T follicular helper cell (primary cell): ENCODE measurements at regions not wholly inside any gene's neighbourhood (a gene's known extent, or its start where the extent isn't known, plus 50 kb on each side); places are given as distances from the start of the nearest gene placed in this dataset.
"Not testable (repeated sequence)": the region's sequence is repeated elsewhere in the genome, so short reads cannot be mapped to it uniquely, and the experiment has no call there.

Source experiments
- DNase-seq: peaks from one replicate; pipeline ENCODE4 v3.0.0-alpha.2; 2020; ENCODE audit warnings: low read depth

DNA sequence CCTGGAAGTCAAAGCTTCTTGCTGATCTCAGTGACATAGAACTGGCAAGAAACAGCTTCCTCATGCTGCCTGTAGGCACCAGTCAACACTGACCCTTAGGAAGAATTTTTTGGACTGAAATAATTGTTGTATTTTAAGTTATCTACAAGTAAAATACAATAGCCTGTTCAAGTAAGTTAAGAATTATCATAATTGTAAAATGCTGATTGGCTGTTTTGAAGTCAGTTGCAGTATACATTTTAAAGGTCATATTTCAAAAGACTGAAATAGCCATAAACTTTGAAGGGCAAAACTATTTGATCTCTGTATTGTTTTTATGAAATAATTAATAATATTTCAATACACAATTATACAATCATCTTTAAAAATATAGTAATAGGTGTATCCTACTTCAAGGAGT, 794.9 kb downstream of the MAT2B start:
- no peak for DNase-seq

DNA sequence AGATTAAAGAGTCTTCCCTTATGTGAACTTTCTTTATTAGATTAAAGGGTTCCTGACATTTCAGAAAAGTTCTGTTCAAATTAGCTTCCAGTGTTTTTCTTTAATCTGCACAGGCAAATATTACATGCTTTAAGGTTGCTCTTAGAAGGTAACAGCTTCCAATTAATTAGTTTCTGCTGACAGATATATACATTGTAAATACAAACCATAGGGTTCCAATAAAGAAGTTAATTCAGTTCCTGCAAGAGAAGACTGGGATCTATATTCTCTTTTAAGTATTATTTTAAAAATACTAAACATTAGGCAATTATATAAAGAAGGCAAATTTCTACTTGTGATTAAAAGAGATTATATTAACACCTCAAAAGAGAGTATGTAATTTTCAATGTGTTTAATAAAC, 795.7 kb downstream of the MAT2B start:
- no peak for DNase-seq

DNA sequence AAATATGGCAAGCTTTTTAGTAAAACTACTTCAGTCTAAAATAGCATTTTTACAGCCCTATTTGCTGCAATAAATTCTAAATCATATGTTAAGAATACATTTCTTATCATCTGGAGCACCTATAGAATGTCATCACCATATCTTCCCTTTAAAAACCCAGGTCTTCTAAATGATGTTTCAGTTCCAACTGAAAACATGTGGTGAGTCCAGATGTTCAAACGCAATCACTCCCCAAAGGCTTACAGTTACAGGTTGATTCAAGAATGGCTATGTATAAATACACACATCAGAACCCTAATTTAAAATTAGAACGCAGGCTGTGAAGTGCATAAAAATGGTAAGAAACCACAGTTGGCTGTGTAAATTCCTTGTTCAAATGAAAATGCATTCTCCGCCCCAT, 796.3 kb downstream of the MAT2B start:
- no peak for DNase-seq

DNA sequence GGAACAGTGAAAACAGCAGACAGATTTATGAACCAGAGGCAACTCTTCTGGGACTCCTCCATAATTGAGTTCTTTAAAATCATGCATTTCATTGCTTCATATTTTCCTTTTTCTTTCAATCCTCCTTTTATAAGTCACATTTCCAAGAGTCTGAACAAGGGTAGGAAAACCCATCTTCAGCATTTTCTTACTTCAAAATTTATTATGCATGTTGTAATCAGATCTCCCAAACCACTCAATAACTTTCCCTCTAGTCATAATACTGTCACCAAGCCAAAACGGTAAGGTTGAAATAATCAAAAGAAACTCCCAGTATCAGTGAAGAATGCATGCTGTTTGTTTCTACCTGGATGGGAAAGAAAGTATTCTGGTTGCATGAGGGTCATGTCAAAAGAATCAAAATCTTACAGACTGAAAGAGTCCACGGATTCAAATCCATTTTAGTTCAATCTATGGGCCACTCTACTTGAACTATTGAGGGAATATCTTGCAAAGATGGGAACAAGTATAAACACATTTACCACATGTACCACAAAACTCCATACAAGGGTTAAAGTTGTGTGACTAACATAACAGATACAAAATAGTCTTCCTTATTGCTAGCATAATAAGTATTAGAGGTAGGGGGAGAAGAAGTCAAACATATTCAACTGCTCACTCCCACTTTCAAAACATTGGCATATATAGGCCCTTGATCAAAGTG, 797.3 kb downstream of the MAT2B start:
- DNase-seq: no peak

DNA sequence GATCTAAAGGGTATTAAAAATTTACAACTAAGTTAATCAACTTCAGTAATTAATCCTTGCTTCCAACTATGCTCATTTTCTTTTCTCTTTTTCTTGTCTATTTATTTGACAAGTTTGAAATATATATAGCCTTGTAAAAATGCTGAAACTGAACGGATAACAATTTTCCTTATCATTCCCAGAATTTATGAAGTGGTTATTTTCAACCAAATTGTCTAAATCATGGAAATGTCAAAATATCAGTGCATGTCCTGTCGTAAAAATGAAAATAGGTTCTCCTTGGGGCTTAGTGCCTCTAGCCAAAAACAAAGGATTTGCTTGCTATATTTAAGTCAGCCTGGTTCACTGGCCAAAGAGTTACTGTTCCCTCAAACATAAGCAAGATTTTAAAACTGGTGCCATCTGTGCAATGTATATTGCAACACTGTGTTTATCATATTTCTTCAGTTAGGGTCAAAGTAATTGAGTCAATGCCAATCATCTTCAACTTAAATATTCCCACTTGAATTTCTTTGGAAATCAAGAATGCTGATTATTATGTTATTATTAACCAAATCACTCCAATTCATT, 798.3 kb downstream of the MAT2B start:
- no peak for DNase-seq

DNA sequence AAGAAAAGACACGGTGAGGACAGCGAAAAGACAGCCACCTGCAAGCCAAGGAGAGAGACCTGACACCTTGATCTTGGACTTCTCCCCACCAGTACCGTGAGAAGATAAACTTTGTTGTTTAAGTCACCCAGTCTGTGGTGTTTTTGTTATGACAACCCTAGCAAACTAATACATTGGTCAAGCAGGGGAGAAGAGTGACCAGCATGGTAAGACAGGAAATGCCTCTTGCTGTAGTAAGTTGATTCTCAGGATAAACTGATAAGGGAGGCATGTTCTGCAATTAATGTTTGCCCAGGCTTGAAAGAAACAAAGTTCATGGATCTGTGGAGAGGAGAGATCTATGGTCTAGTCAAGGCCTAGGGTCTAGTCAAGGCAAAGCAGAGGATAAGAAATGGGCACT, 801.2 kb downstream of the MAT2B start:
- DNase-seq: no peak

DNA sequence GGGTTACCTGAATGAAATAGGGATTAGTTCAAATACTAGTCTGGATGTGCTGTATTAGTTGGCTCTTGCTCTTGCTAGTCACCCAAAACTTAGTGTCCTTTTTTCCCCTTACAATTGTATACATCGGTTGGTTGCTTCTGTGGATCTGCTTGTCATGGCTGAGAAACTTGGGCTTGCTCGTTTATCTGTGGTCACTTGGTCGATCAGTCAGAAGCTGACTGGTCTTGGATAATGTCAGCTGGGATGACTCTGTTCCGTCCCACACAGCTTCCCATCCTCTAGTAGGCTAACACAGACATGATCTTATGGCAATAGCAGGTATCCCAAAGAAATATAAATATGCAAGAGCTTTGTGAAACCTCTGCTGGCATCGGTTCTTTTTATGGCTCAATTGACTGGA, 807.4 kb downstream of the MAT2B start:
- no peak for DNase-seq

DNA sequence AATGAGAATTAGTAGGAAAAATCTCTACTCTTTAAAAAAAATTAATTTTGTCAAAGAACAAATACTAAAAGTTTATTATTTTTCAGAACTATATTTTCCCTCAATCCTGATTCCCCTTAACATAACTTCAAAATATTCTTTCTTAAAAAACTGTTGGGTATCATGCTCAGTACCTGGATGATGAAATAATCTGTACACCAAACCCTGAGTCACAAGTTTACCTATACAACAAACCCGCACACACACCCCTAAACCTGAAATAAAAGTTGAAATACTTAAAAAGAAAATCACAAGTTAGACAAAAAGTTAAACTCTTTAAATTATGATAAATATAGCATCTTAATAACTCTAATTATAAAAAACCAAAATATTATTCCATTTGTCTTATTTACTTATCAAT, 812.3 kb downstream of the MAT2B start:
- no peak for DNase-seq

DNA sequence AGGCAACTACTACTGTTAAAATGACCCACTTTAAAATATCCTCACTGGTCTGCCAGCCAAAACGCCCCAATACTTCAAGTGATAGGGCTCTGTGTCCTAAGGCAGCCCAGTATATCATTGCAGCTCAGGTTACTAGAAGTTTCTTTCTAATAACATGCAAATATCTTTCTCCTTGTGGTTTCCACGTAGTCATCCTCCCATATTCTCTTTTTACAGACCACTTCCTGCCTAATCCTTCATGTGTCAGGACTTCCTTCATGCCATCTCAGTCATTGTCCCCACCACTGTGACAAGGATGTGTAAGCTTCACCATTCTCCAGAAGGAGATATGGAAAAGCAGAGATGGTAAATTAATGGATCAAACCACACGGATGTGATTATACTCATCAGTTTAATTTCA, 813.7 kb downstream of the MAT2B start:
- no peak for DNase-seq

DNA sequence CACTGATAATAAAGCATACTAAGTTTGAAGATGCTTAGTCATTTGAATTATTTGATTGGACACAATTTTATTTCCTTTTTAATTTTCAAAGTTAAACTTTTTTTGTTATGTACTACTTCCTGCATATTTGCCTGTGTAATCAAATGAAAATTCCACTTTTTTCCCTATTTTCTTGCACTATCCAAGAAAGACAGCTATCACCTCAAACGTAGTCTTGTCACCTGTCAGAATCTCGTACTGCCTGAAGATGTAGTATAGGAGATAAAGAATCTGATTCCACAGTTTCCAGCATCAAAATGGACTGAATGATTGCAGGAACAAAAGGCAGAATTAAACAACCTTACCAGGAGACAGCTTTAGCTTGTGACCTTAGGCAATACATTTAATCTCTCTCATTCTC, 818.8 kb downstream of the MAT2B start:
- DNase-seq: no peak

DNA sequence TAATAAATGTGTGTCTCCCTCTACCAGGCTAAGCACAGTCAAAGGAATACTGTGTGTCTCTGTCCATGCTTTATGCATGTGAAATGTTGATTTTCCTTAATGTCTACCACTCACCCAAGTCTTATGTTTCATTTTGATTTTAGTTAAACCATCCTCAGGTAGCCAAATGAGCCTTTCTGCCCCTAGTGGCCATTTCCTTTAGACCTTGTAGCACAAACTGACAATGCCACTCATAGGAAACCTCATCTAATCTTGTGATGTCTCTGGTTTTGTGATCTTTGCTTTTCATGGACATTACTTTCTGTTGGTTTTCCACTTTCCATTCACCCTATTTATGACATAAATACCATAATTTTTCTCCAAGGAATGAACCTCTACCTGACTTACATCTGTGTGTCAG, 820.8 kb downstream of the MAT2B start:
- DNase-seq: no peak

DNA sequence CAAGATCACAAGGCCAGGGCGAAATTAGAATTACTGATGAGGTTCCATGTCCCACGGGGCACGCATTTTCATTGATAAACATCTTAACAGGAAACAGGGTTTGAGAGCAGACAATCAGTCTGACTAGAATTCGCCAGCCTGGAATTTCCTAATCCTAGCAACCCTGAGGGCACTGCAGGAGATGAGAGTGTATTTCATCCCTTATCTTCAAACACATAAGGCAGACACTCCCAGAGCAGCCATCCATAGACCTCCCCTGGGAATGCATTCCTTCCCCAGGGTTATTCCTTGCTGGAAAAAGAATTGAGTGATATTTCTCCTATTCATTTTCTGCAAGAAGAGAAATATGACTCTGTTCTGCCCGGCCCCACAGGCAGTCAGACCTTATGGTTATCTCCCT, 821.7 kb downstream of the MAT2B start:
- DNase-seq: not testable (repeated sequence)

DNA sequence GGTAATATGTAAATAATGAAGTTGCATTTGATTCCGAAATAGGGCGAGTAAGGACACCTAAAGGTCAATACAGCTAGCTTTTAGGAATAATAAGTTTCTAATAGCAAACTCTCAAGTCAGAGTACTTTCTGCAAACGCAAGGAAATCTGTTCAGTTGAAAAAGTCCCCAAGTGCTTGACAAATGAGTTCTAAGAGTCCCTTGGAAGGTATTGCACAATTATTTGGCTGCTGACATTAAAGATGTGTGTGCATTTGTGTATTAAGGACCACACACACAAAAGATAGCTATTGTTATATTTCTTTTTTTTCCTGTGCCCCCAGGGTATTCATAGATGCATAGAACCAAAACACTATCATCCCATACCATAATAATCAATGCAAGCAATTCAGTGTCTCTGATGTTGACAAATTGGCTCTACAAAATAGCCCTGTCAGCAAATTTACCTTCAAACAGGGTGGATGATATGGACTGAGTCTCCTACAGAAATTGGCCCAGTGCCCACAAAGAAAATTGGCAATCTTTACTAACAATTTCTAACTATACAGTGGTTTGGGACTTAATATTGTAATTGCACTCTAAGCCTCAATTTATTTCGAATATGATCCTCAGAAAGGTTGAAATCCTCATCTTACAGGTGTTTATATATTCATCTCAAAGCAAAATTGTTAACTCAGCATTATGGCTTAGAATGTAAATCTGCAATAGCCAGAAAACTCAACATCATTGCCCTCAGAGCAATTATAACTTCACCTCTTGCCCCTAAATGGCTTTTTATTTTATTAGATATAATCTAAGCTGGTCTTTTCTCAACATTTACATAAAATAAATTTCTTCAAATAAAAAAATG, 827.2 kb downstream of the MAT2B start:
- DNase-seq: no peak

DNA sequence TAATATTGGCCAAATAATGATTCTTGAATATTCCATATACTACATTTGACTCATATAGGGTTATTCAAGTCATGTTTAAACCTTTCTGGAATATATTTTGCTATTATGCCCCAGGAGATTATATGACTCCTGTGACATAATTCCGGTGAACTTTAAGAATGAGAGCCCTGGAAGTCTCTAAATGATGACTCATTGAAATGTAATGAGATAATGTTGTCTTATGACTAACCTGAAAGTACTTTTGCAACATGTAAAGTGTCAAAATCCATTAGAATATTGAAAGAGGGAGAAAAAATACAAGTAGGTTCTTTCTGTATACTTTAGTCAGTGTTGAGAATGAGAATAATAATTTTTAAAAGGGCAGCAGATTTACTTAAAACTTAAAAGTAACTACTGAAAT, 830.4 kb downstream of the MAT2B start:
- no peak for DNase-seq

DNA sequence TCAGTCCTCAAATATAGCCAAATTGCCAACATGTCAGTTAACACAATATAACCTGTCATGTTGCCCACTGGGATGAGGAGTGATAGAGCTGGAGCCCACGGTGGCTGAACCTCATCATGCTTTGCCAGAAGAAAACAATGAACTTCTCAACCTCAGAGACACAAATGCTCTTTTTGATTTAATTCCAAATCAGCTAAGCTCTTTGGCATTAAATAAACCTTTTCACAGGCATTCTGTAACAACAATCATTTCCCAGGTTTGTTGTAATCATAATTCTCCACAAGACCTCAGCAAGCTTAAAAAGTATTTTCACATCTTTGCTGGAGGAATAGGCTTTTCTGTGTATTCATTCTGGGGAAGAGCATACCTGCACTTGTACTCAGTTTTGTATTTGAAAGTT, 830.9 kb downstream of the MAT2B start:
- DNase-seq: no peak

DNA sequence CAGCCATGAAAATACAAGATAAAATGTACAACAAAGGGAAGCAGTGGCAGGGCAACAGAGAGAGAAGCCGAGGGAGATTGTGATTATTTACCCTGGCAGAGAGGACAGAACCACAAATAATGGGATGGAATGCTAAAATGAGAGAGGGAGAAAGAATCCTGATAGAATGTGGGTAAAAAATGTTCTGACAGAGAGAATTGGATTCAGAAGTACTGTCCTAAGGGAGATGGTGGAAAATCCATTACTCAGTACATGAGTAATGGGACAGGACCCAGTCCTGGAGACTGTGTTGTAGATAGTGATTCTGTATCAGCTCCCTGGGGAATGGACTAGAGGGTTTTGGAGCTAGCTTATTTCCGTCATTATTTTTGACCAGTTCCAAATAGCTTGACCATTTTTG, 831.5 kb downstream of the MAT2B start:
- no peak for DNase-seq

DNA sequence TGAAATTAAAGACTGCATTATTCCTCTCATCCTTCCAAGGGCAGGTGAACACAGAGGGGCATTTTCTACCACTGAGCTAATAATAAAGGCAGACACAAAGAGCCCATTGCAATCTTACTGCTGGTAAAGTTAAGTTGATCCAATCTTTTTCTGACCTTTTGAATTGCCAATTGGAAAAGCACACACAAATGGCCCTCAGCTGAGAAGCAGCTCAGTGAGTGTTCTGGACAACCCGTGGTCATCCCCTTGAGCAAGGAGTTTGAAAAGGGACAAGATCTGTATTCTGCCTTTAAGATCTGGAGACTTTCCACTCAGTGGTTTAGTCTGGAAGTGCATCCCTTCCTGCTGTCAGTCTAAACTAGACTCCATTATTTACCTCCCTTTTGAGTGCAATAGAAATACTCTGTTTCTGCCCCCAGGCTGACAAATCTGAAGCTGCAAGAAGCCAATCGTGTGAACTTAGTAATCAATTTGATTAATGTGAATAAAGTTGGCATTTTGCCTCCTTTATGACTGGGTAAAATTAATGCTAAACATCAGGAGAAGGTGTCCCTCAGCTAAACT, 835.7 kb downstream of the MAT2B start:
- no peak for DNase-seq

DNA sequence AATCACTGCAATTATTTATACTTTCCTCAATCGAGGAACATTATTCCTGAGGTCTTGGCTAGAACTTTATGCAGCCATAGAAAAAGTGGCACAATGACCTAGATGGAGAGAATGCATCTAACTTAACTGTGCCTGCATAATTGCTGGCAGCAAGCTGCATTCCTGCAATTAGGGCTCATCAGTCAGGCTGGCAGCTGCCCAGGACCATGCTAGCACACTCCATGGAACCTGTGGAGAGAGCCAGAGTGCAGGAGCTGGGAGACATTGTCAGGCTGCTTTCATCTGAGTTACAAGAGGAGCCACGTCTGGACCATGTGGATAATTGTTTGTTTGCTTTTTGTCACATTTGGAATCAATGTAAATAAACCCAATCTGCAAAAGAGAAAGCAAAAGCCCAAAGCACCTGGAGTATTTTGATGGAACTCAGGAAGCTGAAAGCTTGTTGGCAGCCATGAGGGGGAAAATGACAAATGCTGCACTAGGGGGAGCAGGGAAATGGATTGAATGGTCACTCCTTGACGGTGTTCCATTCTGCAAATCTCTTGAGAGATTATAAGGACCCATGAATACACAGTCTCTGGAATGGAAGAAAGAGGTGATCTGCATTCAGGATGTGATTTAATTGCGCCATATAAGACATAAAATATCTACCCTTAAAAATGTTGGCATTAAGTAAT, 839.9 kb downstream of the MAT2B start:
- no peak for DNase-seq

DNA sequence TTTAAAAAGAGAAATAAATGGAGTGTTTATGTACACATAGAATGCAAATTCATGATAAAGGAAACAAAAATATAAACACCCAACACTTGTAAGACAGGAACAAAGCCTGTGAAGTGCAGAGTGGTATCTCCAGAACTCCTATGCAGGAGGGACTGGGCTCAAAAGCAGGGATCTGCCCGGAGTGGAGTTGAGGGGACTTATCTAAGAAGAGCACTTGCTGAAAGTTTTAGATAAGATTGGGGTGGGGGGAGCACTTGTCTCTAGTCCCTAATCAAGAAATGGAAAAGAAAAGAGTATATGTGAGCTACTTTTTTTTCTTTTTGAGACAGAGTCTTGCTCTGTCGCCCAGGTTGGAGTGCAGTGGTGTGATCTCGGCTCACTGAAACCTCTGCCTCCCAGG, 840.4 kb downstream of the MAT2B start:
- DNase-seq: no peak

DNA sequence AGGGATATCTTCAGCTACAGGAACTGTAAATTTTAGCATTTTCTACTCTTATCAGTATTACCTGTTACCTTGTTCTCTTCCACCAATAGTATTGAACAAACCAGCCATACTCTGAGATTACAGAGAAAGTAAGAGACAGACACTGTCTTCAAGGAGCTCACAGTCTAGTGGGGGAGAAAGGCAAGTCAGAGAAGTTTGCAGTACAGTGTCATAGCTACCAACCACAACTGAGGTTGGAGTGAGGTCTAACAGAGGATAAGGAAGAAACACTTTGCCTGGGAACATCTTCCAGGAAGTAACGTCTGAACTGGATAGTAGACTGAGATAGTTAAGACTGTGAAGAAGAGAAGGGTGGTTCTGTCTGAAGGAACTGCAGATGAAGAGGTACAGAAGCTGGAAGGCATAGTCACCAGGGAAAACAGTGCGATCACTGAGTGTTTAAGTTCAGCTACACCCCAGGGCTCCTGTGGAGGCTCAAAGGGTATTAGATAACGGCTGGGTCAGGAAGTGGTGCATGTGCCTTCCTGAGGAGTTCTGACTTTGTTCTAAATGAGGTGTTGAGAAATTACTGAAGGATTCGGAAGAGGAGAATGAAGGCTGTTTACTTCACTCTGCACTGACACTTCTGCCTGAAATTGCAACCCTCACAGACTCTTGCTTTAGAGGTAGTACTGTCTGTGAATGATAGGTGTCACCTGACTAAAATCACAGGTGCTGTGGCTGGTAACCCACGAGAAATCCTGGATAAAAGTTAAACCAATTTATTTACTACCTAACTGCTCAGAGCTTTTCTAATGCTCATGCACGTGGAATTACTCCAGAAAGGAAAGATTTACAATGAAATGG, 841.6 kb downstream of the MAT2B start:
- no peak for DNase-seq

DNA sequence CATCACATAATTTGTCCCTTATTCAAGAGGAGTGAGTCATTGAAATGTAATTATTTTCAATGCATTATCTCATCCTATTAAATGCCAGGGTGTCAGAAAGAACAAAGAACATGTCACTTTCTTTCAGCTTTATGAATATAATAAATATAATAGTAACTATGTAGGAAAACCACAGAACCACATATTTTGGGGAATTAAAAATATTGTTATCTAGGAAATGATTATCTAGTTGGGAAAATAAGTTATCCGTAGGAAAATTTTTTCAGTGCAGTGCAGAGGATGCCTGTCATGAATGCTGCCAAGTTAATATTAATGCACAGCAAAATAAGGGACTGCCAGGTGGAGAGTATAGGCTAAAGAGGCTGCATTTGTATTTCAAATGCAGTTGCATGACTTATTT, 844.8 kb downstream of the MAT2B start:
- DNase-seq: no peak
